HepG2 (cell line): ENCODE measurements at regions not wholly inside any gene's neighbourhood (a gene's known extent, or its start where the extent isn't known, plus 50 kb on each side); places are given as distances from the start of the nearest gene placed in this dataset.

ENCODE experiments used
- ATAC-seq: fragments of 200-7000 bp; cut with Tn5 transposase; 3 replicates; pipeline ENCODE4 v1.9.1; 2020; ENCODE audit warnings: mild to moderate bottlenecking, moderate library complexity
- BruUV-seq: library from RNA; stranded (reverse); fragments of 400-500 nt; replicated peaks from 2 replicates; lab custom pipeline; 2021; lab: Mats Ljungman, UMichigan
- CTCF ChIA-PET: fragments of 300-600 bp; formaldehyde crosslinking; extraction: SDS; loops from one replicate; lab custom pipeline; 2021; ENCODE audit warnings: low total read pairs, inconsistent platforms, low intra/inter-chr PET ratio; lab: Yijun Ruan, JAX
- POLR2A ChIA-PET: fragments of 350-600 bp; sonication (Branson Sonifier 250); formaldehyde crosslinking; loops from one replicate; lab custom pipeline; 2020; ENCODE audit warnings: antibody characterized with exemption, inconsistent platforms; lab: Yijun Ruan, JAX
- DNase-seq: peaks from one replicate; pipeline ENCODE4 v3.0.0-alpha.2; 2015; ENCODE audit warnings: low spot score
- FAIRE-seq: peaks from 3 replicates; lab custom pipeline; 2011; peaks lifted over from hg19 to GRCh38; lab: Jason Lieb, UNC
- H2AFZ ChIP-seq: one replicate; pipeline ENCODE4 v1.6.1; 2011; ENCODE audit warnings: low read length, inconsistent platforms
- H3K27ac ChIP-seq: fragments of 300-600 bp; 3 replicates; pipeline ENCODE4 v1.8.0; 2011; ENCODE audit warnings: mixed run types, mild to moderate bottlenecking, mixed read lengths, low read length, inconsistent platforms; ENCODE audit not compliant: insufficient read depth; ENCODE audit errors: extremely low read length
- H3K27me3 ChIP-seq, 2 experiments: fragments of 200-600 bp in 1 of 2; 2 replicates in 1 of 2; 3 replicates in 1 of 2; pipeline versions ENCODE4 v1.6.0 to v1.8.0; 2011; ENCODE audit warnings: low read length in 2 of 2, mild to moderate bottlenecking in 2 of 2, moderate library complexity in 2 of 2, inconsistent platforms in 1 of 2; ENCODE audit not compliant: insufficient read depth in 2 of 2, control insufficient read depth in 1 of 2
- H3K36me3 ChIP-seq, 2 experiments: fragments of 200-600 bp in 1 of 2; replicated peaks in 1 of 2; 2 replicates in 1 of 2; 3 replicates in 1 of 2; pipeline versions ENCODE4 v1.5.1 to v1.8.0; 2011; ENCODE audit warnings: low read length in 2 of 2, inconsistent platforms in 1 of 2; ENCODE audit not compliant: insufficient read depth in 2 of 2, control insufficient read depth in 1 of 2
- H3K4me1 ChIP-seq: 2 replicates; pipeline ENCODE4 v1.5.1; 2012; ENCODE audit warnings: low read length, inconsistent platforms; ENCODE audit not compliant: insufficient read depth
- H3K4me2 ChIP-seq: 2 replicates; pipeline ENCODE4 v1.6.0; 2011; ENCODE audit warnings: low read depth, low read length, inconsistent platforms
- H3K4me3 ChIP-seq, 3 experiments: fragments of 200-600 bp in 1 of 3; sonication (generic), shearing (Covaris generic) in 1 of 3; replicated peaks in 1 of 3; 2 replicates each; pipeline ENCODE4 v1.5.1; 2011 to 2016; ENCODE audit warnings: low read length in 3 of 3, inconsistent platforms in 2 of 3, low read depth in 2 of 3, mild to moderate bottlenecking in 2 of 3, control low read depth in 1 of 3, mixed read lengths in 1 of 3; ENCODE audit not compliant: insufficient read depth in 1 of 3
- H3K79me2 ChIP-seq: one replicate; pipeline ENCODE4 v1.6.1; 2011; ENCODE audit warnings: low read length, inconsistent platforms; ENCODE audit not compliant: insufficient read depth
- H3K9ac ChIP-seq: 2 replicates; pipeline ENCODE4 v1.6.0; 2011; ENCODE audit warnings: mild to moderate bottlenecking, low read depth, low read length, inconsistent platforms; ENCODE audit not compliant: insufficient read depth
- H3K9me3 ChIP-seq: 2 replicates; pipeline ENCODE4 v1.5.1; 2012; ENCODE audit warnings: mild to moderate bottlenecking, low read length
- H4K20me1 ChIP-seq: 2 replicates; pipeline ENCODE4 v1.6.0; 2011; ENCODE audit warnings: inconsistent platforms, mild to moderate bottlenecking, low read length, moderate library complexity; ENCODE audit not compliant: insufficient read depth
- AGO1 ChIP-seq: fragments of 200-400 bp; formaldehyde crosslinking; IDR thresholded peaks from 2 replicates; pipeline ENCODE4 v1.6.1; 2017; ENCODE audit warnings: mild to moderate bottlenecking, low read depth, low read length, moderate library complexity; ENCODE audit not compliant: poor library complexity, severe bottlenecking
- ARNT2 ChIP-seq: sonication (generic); formaldehyde crosslinking; IDR thresholded peaks from 2 replicates; pipeline ENCODE4 v1.8.0; 2022; ENCODE audit warnings: mild to moderate bottlenecking, low read depth, missing genetic modification reagents, moderate library complexity
- CEBPB ChIP-seq: IDR thresholded peaks from 2 replicates; pipeline ENCODE4 v1.6.1; 2011; ENCODE audit warnings: low read depth, low read length, improper control_type of control experiment, borderline replicate concordance
- FOXP1 ChIP-seq, 2 experiments: fragments of 450-650 bp in 1 of 2; IDR thresholded peaks; 2 replicates each; pipeline ENCODE4 v1.6.1; 2017 to 2018; ENCODE audit warnings: antibody characterized with exemption in 1 of 2
- NCOA2 ChIP-seq: sonication (generic); formaldehyde crosslinking; IDR thresholded peaks from 2 replicates; pipeline ENCODE4 v1.8.0; 2022; ENCODE audit warnings: inconsistent platforms
- PCBP2 ChIP-seq: fragments of 200-400 bp; formaldehyde crosslinking; optimal IDR thresholded peaks from 2 replicates; pipeline ENCODE3; 2018; ENCODE audit warnings: low read length, low read depth; ENCODE audit not compliant: poor library complexity, severe bottlenecking
- PRMT3 ChIP-seq: sonication (generic); formaldehyde crosslinking; IDR thresholded peaks from 2 replicates; pipeline ENCODE4 v1.8.1; 2022; ENCODE audit warnings: low read depth, mild to moderate bottlenecking, moderate library complexity, missing genetic modification reagents, borderline replicate concordance
- TCF12 ChIP-seq, 2 experiments: fragments of 450-650 bp in 1 of 2; sonication (generic) in 1 of 2; formaldehyde crosslinking in 1 of 2; IDR thresholded peaks; 2 replicates each; pipeline versions ENCODE4 v1.6.1 to v1.8.0; 2017 to 2022; ENCODE audit warnings: antibody characterized with exemption in 1 of 2, mild to moderate bottlenecking in 1 of 2, missing genetic modification reagents in 1 of 2, moderate library complexity in 1 of 2
- ZNF136 ChIP-seq: sonication (generic); formaldehyde crosslinking; IDR thresholded peaks from 2 replicates; pipeline ENCODE4 v1.8.1; 2022; ENCODE audit warnings: low read depth, mild to moderate bottlenecking, moderate library complexity, missing genetic modification reagents
- ZNF232 ChIP-seq: sonication (generic); formaldehyde crosslinking; IDR thresholded peaks from 2 replicates; pipeline ENCODE4 v1.4.0; 2020; ENCODE audit warnings: missing genetic modification reagents, borderline replicate concordance
- ZNF34 ChIP-seq: sonication (generic); formaldehyde crosslinking; IDR thresholded peaks from 2 replicates; pipeline ENCODE4 v1.4.0; 2020; ENCODE audit warnings: mild to moderate bottlenecking, missing genetic modification reagents, borderline replicate concordance
- ZNF343 ChIP-seq: sonication (generic); formaldehyde crosslinking; IDR thresholded peaks from 2 replicates; pipeline ENCODE4 v1.4.0; 2020; ENCODE audit warnings: mild to moderate bottlenecking, missing genetic modification reagents
- ZNF589 ChIP-seq: sonication (generic); formaldehyde crosslinking; conservative IDR thresholded peaks from 2 replicates; pipeline ENCODE4 v1.8.0; 2022; ENCODE audit warnings: mild to moderate bottlenecking, moderate library complexity, missing genetic modification reagents
- ZNF740 ChIP-seq: sonication (generic); formaldehyde crosslinking; IDR thresholded peaks from 2 replicates; pipeline ENCODE4 v1.4.0; 2020; ENCODE audit warnings: missing genetic modification reagents
- ZNF841 ChIP-seq: sonication (generic); formaldehyde crosslinking; IDR thresholded peaks from 2 replicates; pipeline ENCODE4 v1.8.1; 2023; ENCODE audit warnings: missing genetic modification reagents, borderline replicate concordance
- WGBS: methylation state at CpG from one replicate; pipeline ENCODE4 v1.1.6; 2017; ENCODE audit warnings: low lambda C conversion rate; 5-methylcytosine and 5-hydroxymethylcytosine counted together
- in situ Hi-C: cut with HindIII; loops from 2 replicates; pipeline ENCODE4 v1.10.0; 2017; ENCODE audit warnings: low pct_unique_long_range_greater_than_20kb; ENCODE audit not compliant: extremely low pct_ligation_motif_present
- intact Hi-C: fragments of 100-400 bp; cut with micrococcal nuclease; formaldehyde crosslinking; loops from one replicate; pipeline ENCODE4 v1.10.0; 2022; ENCODE audit not compliant: unreplicated experiment
- TF ChIP-seq, protein P1 (sequence below): sonication (generic); formaldehyde crosslinking; IDR thresholded peaks from 2 replicates; pipeline ENCODE4 v1.4.0; 2020; ENCODE audit warnings: missing genetic modification reagents
- TF ChIP-seq, protein P2 (sequence below): IDR thresholded peaks from 2 replicates; pipeline ENCODE4 v1.6.1; 2016; ENCODE audit warnings: mild to moderate bottlenecking, missing biosample characterization, missing genetic modification reagents

DNA sequence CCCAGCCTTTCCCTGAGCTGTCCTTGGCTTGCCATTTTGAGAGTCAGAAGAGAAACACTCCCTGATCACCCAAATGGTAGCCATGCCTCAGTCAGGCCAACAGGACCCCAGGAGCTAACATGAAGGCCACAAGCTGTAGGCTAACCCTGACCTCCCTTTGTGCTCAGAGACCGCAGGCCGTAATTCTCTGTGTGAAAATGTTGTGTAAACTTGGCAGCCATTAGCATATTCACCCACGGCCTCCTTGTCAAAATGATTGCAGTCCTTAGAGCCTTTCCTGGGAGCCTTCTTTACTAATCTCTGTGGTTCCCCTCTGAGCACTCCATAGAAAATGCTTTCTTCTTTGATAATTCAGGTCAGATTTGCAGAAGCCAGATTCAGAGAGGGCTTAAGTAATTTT, 418.9 kb downstream of the COG6 start:
- TF ChIP-seq NCOA2 = no peak
- TF ChIP-seq PCBP2 = no peak
- TF ChIP-seq ZNF841 = no peak
- TF ChIP-seq CEBPB = no peak
- TF ChIP-seq, protein P1, sequence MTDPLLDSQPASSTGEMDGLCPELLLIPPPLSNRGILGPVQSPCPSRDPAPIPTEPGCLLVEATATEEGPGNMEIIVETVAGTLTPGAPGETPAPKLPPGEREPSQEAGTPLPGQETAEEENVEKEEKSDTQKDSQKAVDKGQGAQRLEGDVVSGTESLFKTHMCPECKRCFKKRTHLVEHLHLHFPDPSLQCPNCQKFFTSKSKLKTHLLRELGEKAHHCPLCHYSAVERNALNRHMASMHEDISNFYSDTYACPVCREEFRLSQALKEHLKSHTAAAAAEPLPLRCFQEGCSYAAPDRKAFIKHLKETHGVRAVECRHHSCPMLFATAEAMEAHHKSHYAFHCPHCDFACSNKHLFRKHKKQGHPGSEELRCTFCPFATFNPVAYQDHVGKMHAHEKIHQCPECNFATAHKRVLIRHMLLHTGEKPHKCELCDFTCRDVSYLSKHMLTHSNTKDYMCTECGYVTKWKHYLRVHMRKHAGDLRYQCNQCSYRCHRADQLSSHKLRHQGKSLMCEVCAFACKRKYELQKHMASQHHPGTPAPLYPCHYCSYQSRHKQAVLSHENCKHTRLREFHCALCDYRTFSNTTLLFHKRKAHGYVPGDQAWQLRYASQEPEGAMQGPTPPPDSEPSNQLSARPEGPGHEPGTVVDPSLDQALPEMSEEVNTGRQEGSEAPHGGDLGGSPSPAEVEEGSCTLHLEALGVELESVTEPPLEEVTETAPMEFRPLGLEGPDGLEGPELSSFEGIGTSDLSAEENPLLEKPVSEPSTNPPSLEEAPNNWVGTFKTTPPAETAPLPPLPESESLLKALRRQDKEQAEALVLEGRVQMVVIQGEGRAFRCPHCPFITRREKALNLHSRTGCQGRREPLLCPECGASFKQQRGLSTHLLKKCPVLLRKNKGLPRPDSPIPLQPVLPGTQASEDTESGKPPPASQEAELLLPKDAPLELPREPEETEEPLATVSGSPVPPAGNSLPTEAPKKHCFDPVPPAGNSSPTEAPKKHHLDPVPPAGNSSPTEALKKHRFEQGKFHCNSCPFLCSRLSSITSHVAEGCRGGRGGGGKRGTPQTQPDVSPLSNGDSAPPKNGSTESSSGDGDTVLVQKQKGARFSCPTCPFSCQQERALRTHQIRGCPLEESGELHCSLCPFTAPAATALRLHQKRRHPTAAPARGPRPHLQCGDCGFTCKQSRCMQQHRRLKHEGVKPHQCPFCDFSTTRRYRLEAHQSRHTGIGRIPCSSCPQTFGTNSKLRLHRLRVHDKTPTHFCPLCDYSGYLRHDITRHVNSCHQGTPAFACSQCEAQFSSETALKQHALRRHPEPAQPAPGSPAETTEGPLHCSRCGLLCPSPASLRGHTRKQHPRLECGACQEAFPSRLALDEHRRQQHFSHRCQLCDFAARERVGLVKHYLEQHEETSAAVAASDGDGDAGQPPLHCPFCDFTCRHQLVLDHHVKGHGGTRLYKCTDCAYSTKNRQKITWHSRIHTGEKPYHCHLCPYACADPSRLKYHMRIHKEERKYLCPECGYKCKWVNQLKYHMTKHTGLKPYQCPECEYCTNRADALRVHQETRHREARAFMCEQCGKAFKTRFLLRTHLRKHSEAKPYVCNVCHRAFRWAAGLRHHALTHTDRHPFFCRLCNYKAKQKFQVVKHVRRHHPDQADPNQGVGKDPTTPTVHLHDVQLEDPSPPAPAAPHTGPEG = no peak
- no peak for TF ChIP-seq ZNF343 (CRISPR knock-in tag)
- TF ChIP-seq AGO1 = no peak
- no peak for TF ChIP-seq ZNF34 (CRISPR knock-in tag)
- no peak for TF ChIP-seq ZNF232 (CRISPR knock-in tag)
- TF ChIP-seq PRMT3 (CRISPR knock-in tag) = no peak
- TF ChIP-seq ZNF740 (CRISPR knock-in tag) = no peak
- no peak for TF ChIP-seq ZNF136
- no peak for TF ChIP-seq ZNF589 (CRISPR knock-in tag)
- no peak for TF ChIP-seq FOXP1 (IDR thresholded peaks at IDR 0.05)
- TF ChIP-seq FOXP1 (CRISPR knock-in tag; IDR thresholded peaks at IDR 0.05) = no peak
- no peak for TF ChIP-seq ARNT2 (CRISPR knock-in tag)
- TF ChIP-seq, protein P2, sequence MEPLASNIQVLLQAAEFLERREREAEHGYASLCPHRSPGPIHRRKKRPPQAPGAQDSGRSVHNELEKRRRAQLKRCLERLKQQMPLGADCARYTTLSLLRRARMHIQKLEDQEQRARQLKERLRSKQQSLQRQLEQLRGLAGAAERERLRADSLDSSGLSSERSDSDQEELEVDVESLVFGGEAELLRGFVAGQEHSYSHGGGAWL (CRISPR knock-in tag) = no peak
- TF ChIP-seq TCF12 (IDR thresholded peaks at IDR 0.05) = no peak
- no peak for TF ChIP-seq TCF12 (CRISPR knock-in tag; IDR thresholded peaks at IDR 0.05)
- 45% methylated on average over 2 of the region's 3 CpGs for WGBS
- DNase-seq = no peak
- in situ Hi-C loops (loop anchor here (5.0 kb wide), 1 partner anchor 608 kb away; no protein-coding TSS in a partner anchor), intact Hi-C loops (no loop called here)
- H3K79me2 ChIP-seq = no peaks in the 10 kb centered on the region
- H3K27me3 ChIP-seq = no peaks in the 10 kb centered on the region; a peak in 1 of 5 replicates
- no TSS peak for BruUV-seq
- peak overlapping the region; percentile 38 for H3K4me2 ChIP-seq
- H3K27ac ChIP-seq = no peak overlapping the region
- no peak overlapping the region for H3K9ac ChIP-seq
- ATAC-seq = no peak
- no peak overlapping the region for H3K4me3 ChIP-seq
- H3K4me1 ChIP-seq = peaks cover 67% of the 10 kb centered on the region
- POLR2A ChIA-PET = no interaction called here
- FAIRE-seq = no peak
- CTCF ChIA-PET = no interaction called here
- no peak overlapping the region for H2AFZ ChIP-seq
- H3K36me3 ChIP-seq = no peaks in the 10 kb centered on the region
- no peaks in the 10 kb centered on the region for H4K20me1 ChIP-seq
- H3K9me3 ChIP-seq = no peaks in the 10 kb centered on the region
